HG03196 (cell line): ENCODE measurements at regions not wholly inside any gene's neighbourhood (a gene's known extent, or its start where the extent isn't known, plus 50 kb on each side); places are given as distances from the start of the nearest gene placed in this dataset.

Experiments used
- ATAC-seq: cut with Tn5 transposase; IDR thresholded peaks from one replicate; pipeline ENCODE4 v1.9.1; 2021; ENCODE audit not compliant: unreplicated experiment

GRCh38 chr7:47007471-47007870 is 574.4 kb downstream of the TNS3 start:
- ATAC-seq = no peak

GRCh38 chr7:47000561-47000960 is 581.4 kb downstream of the TNS3 start:
- ATAC-seq = no peak

- no peak for ATAC-seq
Measured at GRCh38 chr7:46999866-47000265, 582.0 kb downstream of the TNS3 start.

GRCh38 chr7:46996972-46997371 is 584.9 kb downstream of the TNS3 start:
- no peak for ATAC-seq

- ATAC-seq = no peak
Measured at GRCh38 chr7:46993396-46993795, 588.5 kb downstream of the TNS3 start.

GRCh38 chr7:46990761-46991160 is 591.1 kb downstream of the TNS3 start:
- ATAC-seq = no peak

- no peak for ATAC-seq
Measured at GRCh38 chr7:46989247-46989646, 592.7 kb downstream of the TNS3 start.

- no peak for ATAC-seq
Measured at GRCh38 chr7:46982928-46983327, 599.0 kb downstream of the TNS3 start.

- no peak for ATAC-seq
Measured at GRCh38 chr7:46979439-46979838, 602.5 kb downstream of the TNS3 start.

- ATAC-seq = no peak
Measured at GRCh38 chr7:46975493-46975892, 606.4 kb downstream of the TNS3 start.

- no peak for ATAC-seq
Measured at GRCh38 chr7:46972205-46972604, 609.7 kb downstream of the TNS3 start.

GRCh38 chr7:46970476-46970875 is 611.4 kb downstream of the TNS3 start:
- ATAC-seq = no peak

- ATAC-seq = no peak
Measured at GRCh38 chr7:46970131-46970430, 611.8 kb downstream of the TNS3 start.

GRCh38 chr7:46969303-46970130 is 612.4 kb downstream of the TNS3 start:
- ATAC-seq = no peak

GRCh38 chr7:46968003-46968402 is 613.9 kb downstream of the TNS3 start:
- ATAC-seq = no peak

- ATAC-seq = no peak
Measured at GRCh38 chr7:46963719-46964118, 618.2 kb downstream of the TNS3 start.

- no peak for ATAC-seq
Measured at GRCh38 chr7:46960970-46961369, 620.9 kb downstream of the TNS3 start.

GRCh38 chr7:46957195-46957594 is 624.7 kb downstream of the TNS3 start:
- no peak for ATAC-seq

GRCh38 chr7:46955531-46955930 is 626.4 kb downstream of the TNS3 start:
- ATAC-seq = no peak

- no peak for ATAC-seq
Measured at GRCh38 chr7:46954181-46954580, 627.7 kb downstream of the TNS3 start.

- ATAC-seq = no peak
Measured at GRCh38 chr7:46953008-46953407, 628.9 kb downstream of the TNS3 start.

- no peak for ATAC-seq
Measured at GRCh38 chr7:46949270-46949931, 632.5 kb downstream of the TNS3 start.

GRCh38 chr7:46948716-46949115 is 633.2 kb downstream of the TNS3 start:
- ATAC-seq = no peak
